Epithelial cell of prostate (primary cell): ENCODE measurements at regions not wholly inside any gene's neighbourhood (a gene's known extent, or its start where the extent isn't known, plus 50 kb on each side); places are given as distances from the start of the nearest gene placed in this dataset.

Experiments used
- DNase-seq: peaks from one replicate; pipeline ENCODE4 v3.0.0-alpha.2; 2011; ENCODE audit warnings: low read depth, low spot score
- H3K27ac ChIP-seq: fragments of 450-650 bp; 2 replicates; pipeline ENCODE4 v1.5.1; 2017; ENCODE audit warnings: mild to moderate bottlenecking

DNA sequence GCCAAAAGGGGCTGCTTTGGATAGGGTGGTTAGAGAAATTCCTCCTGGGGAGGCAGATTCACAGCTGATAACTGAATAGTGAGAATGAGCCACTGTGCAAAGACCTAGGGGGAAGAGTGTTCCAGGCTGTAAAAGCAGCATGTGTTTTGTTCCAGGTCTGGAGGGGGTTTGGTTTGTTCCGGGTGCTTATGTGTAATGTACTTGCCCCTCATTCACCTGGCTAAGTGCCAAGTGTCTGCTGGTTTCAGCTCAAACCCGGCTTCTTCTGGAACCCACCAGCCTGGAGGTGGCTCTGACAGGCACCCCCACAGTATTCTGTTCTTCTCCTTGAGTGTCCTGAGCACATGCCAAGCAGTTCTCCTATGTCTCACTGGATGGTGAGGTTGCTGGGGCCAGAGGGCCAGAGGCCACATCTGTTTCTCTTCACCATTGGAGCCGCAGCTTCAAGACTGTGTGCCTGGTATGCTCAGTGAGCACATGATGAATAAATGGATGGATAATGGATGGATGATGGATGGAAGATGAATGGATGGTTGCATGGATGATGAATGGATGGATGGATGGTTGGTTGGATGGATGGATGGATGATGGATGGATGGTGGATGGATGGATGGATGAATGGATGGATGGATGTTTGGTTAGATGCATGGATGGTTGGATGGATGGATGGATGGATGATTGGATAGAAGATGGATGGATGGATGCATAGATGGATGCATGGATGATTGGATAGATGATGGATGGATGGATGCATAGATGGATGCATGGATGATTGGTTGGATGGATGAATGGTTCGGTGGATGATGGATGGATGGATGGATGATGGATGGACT is 227.6 kb downstream of the BMP7 start:
- DNase-seq = no peak
- H3K27ac ChIP-seq = no peak overlapping the region

DNA sequence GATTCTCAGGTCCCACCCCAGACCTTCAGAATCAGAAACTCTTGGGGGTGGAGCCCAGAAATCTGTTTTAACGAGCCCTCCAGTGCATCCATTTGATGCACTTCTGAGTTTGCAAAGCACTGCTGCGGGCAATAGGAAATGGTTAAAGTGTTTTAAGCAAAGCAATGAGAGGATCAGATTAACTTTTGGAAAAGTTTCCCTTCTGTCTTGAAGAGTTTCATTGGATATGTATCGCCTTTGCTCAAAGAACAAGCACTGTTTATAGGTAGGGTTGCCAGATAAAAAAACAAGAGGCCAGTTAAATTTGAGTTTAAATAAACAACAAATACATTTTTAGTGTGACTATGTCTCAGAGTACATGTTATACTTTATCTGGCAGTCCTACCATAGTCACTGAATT is 226.0 kb downstream of the BMP7 start:
- peak overlapping the region; percentile 46 for H3K27ac ChIP-seq

DNA sequence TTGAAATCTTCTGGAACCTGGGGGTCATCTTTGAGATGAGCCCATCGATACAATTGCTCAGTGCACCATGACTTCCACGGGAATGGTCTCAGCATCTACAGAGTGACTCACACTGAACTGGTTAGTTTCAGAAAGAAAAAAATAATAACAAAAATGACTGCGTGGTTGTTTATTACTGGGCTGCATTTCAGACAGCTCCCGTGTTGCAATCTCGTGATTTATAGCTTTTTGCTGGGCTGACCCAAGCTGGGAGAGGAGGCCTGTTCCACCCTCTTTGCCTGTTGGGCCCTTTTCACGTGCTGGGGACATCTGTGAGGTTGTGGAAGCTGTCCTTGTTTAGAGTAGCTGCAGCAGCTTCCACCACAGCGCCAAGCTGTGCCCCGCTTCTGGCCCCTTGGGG is 225.5 kb downstream of the BMP7 start:
- peak; percentile 74 for DNase-seq
- H3K27ac ChIP-seq = peak overlapping the region; percentile 46

More for the DNA sequence above, 226.0 kb downstream of the BMP7 start:
- DNase-seq = no peak

DNA sequence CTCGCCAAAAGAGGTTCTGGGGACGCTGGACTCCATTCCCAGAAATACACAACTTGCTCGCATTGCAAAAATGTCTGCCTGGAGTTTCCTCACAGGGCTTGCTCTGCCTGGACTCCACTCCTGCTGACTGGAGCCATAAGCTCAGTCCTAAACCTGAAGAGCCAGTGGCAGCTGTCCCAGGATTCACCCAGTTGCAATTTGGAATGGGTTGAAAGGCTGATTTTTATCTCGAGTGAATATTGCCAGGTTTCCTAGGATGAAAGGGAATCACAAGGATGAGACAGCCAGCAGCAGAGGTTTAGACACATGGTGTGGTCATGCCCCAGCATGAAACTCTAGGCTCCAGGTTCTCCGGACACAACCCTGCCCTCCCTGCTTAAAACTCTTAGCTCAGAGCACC is 223.3 kb downstream of the BMP7 start:
- no peak overlapping the region for H3K27ac ChIP-seq

DNA sequence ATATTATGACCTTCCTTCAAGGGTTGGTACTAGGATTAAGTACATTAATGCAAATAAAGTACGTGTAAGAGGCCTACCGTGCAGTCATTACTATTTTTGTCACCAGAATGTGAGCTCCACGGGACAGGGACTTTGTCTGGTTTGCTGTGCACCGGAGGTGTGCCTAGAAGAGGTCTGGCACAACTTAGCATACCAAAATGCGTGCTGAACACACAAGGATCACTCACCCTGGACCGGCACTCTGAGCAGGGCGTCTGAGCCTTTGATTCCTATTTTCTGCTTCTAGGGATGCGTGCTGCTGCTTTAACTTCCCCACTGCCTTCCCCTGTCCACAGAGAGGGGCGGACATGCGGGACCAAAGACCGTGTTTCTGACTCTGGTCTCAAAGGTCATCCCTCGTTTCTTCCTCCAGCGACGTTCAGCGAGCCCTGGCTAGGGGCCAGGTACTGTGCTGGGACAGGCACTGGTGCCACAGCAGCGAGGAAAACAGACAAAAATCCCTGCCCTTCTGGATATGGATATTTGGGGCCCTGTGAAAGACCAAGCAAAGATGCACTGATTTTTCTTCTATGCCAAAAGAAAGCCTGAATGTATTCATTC is 222.7 kb downstream of the BMP7 start:
- no peak overlapping the region for H3K27ac ChIP-seq
- no peak for DNase-seq

More for the DNA sequence above, 223.3 kb downstream of the BMP7 start:
- DNase-seq = no peak

DNA sequence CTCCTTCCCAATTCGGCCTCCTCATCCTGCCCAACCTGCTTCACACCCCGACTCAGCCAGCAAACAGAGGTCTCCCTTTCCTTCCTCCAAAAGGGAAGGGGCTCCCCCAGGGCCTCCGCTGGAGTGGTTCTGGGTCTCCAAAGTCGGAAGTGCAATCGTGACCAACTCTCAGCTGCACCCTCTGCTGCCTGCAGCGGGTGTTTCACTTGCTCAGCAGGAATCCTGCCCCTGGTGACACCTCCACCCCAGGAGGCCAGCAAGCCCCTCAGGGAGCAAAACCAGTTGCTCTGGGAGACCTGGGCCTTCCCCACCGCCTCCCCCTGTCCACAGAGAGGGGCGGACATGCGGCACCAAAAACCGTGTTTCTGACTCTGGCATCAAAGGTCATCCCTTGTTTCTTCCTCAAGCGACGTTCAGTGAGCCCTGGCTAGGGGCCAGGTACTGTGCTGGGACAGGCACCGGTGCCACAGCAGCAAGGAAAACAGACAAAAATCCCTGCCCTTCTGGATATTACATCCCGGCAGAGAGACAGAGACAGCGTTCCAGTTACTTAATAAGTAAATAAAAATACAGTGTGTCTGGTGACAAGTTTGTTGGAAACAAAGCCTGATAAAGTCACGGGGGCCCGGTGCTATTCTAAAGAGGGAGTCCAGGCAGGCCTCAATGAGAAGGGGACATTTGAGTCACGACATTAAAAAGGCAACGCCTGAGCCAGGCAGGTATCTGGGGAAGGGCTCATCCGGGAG is 219.0 kb downstream of the BMP7 start:
- no peak for DNase-seq
- H3K27ac ChIP-seq = no peak overlapping the region

DNA sequence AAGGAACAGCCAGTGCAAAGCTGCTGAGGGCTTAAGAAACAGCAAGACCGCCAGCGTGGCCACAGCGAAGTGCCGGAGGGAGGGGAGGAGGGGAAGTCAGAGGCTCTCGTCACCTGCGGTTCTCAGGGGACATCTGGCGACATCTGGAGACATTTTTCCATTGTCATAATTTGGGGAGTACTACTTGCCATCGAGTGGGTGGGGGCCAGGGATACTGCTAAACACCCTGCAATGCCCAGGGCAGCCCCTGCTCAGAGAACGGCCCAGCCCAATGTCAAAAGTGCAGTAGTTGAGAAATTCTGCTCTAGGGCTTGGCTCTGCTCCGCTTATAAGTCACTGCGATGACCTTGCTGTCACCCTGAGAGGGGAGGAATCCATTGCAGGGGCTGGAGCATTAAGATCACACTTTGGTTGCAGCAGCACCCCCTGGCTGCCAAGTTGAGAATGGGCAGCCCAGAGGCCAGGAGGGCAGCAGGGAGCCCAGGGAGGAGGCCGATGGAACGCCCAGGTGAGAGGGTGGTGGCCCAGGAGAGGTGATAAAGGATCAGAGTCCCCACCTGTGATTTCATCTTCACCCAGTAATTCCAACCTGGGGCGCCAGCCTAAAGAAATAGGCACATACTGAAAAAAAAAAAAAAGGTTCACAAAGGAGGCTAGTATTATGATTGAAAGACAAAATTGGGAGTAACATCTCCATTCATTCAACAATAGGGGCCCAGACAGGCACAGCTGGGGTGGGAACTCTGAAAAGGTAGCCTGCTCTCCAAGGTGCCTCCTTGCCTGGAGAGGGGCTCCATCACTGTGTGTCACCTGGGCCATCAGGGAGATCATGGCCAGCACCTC is 218.2 kb downstream of the BMP7 start:
- peak; percentile 27 for DNase-seq

DNA sequence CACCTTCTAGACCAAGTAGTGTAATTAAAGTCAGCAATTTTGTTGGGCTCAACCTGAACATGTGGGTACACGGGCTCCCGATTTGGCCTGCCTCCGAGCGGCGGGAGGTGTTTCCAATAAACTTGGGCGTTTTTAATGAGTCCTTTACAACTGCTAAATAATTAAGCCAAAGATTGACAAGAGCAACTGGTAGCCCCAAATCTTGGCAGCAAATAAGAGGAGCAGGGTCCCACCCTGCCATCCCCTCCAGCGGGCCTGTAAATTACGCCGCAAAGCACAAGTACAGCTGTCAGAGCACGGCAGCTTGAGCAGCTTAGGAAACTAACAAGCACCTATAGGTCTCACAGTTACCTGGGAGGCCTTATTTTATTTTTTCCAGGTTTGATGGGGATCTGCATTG is 217.1 kb downstream of the BMP7 start:
- H3K27ac ChIP-seq = no peak overlapping the region
- DNase-seq = no peak

More for the DNA sequence above, 218.2 kb downstream of the BMP7 start:
- H3K27ac ChIP-seq = no peak overlapping the region

DNA sequence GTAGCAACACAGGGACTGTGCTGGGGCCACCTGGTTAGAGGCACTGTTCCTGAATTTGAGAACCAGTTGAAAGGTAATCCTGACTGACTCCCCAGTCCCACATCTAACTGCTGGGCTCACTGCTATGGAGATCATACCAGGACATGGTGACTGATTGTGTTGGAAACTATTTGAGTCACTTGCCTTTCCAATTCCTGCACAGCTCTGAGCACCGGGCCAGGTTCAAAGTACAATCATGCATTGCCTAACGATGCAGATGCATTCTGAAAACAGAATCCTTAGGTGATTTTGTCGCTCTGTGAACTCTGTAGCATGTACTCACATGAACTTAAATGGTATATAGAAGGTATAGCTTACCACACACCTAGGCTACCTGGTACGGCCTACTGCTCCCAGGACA is 215.3 kb downstream of the BMP7 start:
- no peak for DNase-seq
- no peak overlapping the region for H3K27ac ChIP-seq

DNA sequence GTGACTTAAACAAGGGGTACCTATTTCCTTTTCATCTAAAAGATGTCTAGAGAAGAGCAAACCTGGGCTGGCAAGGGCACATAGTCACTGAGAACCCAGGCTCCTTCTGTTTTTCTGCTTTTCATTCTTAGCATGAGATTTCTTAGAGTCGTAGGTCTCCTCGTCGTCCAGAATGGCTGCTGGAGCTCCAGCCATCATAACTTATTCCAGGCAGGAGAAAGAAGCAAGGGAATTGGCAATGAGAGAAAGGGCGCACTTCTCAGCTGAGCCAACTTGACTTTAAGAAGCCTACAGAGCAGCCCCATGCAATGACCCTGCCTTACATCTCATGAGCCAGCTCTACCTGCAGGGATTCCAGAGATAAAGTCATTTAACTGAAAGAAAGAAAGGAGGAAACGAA is 213.4 kb downstream of the BMP7 start:
- no peak for DNase-seq
- no peak overlapping the region for H3K27ac ChIP-seq

DNA sequence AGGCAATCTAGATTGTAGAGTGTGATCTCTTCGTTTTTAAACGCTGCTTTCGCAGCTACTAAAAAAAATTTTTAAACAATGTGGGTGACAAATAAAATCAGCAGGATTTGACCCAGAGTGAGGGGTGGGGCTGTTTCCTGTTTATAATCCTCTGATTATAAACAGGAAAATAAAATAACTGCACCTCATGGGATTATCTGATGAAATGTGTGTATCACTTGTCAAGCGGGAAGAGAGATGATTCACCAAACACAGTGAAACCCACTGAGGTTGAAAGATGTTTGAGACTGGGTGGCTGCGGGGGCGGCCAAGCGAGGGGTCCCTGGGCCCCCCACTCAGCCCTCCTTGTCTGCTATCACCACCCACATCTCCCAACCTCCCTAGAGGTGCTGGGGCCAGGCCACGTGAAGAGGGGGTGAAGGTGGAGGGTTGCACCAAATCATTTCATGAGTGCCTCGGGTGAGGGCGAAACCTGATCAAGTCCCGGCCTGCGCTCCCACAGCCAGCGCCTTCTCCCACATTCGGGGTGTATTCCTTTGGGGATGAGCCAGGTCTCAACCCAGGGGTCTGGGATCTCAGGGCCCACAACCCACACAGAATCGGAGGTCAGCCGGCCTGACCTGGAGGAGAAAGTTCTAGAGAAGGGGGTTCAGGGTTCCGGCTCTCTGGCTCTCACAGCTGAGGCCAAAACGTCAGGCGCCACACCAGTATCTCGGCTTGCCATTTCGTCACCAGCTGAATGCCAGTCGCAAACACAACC is 212.5 kb downstream of the BMP7 start:
- DNase-seq = no peak
- no peak overlapping the region for H3K27ac ChIP-seq

DNA sequence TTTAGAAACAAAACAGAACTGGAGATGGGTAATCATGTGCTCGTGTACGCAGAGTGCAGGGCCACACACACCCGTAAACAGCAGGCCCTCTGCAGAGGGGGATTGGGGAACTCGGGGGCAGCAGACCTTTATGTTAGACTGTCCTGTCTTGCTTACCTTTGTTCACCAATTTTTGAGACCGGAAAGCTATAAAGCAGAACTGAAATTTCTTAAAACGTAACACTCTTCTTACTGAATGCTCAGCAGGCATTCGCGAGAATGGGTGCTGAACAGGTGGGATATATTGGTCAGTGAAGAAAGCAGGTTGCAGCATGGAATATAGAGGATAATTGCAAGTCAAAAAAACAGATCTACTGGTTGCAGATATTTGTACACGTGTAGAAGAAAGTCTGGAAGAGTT is 211.1 kb downstream of the BMP7 start:
- H3K27ac ChIP-seq = no peak overlapping the region
- no peak for DNase-seq

DNA sequence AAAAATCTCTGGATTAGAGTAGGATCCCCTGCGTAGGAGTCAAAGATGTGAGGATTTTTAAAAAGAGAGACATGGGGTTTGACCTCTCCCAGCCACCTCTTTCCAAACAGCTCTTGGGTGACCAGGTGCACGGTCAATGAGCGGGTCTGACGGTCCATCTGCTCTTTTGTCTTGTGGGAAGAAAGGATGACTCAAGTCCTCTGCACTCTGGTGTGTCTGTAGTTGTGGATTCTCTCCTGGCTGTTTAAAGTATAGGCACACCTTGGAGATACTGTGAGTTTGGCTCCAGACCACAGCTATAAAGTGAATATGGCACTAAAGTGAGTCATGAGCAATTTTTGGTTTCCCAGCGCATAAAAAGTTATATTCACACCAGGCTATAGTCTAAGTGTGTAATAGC is 209.8 kb downstream of the BMP7 start:
- H3K27ac ChIP-seq = no peak overlapping the region
- no peak for DNase-seq

DNA sequence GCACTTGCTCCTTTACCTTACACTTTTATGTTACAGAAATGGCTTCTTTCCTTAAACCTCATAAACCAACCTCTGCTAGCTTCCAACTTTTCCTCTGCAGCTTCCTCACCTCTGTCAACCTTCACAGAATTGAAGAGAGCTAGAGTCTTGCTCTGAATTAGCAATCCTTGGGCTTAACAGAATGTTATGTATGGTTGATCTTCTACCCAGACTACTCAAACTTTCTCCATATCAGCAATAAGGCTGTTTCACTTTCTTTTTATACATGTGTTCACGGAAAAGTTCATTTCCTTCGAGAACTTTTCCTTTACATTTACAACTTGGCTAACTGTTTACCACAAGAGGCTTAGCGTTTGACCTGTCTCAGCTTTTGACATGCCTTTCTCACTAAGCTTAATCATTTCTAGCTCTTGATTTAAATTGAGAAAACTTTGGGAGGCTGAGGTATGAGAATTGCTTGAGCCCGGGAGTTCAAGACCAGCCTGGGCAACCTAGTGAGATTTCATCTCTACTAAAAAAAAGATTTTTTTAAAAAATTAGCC is 207.3 kb downstream of the BMP7 start:
- no peak overlapping the region for H3K27ac ChIP-seq
- no peak for DNase-seq

DNA sequence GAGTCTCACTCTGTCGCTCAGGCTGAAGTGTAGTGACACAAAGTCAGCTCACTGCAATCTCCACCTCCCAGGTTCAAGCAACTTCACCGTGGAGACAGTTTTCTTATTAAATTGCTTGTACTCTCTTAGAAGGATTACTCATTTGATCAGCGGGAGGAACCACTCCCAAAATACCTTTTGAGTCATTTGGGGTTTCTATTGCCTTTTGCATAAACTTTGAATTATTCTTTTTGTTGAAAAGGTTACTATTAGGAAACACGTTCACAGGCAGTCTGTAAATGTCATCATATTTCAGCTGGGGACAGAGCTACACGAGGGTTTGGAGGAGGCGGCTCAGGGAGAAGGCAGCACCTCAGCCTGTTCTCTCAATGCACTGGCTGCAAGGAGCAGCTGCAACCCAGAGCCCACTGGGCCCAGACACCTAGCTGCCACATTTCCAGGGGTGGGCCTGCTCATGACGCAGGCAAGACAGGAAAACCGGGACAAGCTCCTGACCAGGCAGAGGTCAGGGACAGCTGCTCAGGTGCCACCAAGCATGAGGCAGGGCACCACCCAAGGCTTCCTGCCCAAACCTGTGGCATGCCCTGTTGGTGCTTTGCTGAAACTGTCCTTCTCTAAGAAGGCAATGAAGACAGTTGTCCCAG is 205.9 kb downstream of the BMP7 start:
- H3K27ac ChIP-seq = no peak overlapping the region
- no peak for DNase-seq

DNA sequence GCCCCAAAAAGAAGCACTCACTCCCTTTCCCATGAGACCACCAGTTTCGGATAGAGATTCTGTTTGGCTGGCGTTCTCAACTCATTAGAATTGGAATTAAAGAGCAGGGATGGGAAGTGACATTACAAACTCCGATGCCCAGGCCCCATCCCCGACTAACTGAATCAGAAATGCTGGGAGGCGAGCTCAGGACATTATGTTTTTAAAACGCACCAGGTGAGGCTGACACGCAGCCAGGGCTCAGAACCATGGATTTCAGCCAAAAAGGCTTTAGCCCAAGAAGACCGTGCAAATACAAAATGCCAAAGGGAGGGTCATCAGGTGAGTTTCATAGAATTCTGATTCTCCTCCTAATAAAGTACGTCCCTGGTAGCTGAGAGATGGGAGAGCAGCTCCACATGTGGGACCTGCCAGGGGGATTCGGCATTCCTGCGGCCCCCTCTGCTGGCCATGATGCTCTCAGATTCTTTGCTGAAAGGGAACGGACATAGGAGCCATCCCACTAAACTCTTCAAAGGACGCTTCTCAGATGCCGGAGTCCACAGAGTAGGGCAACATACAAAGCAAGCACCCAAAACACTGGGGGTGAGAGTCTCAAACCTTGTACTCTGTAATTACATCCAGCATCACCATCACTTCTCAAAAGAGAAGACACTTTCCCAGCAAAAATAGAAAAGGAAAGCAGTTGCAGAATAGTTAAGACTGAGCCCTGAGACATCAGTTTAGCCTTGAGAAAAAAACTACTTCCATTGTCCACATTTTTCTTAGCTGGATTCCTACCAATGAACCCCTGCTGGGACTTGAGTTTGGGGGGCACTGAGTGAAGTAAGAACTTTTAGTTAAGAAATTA is 205.2 kb downstream of the BMP7 start:
- H3K27ac ChIP-seq = no peak overlapping the region
- no peak for DNase-seq

DNA sequence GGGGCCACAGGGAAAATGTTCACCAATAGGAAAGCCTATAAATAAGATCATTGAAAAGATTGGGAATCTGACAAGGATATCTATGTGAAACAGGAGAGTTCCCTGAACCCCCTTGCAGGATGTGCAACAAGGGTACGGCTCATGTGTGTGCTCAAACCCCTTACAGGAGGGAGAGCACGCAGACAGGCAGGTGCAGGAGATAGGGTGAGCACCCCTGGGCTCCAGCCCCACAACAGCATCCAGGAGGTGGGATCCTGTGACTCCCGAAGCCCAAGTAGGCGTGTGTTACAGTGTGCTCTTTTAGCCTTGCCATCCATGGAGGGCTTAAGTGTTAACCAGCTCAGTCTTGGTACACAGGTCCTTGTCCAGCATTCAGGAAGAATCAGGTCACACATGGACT is 204.2 kb downstream of the BMP7 start:
- H3K27ac ChIP-seq = no peak overlapping the region
- no peak for DNase-seq

DNA sequence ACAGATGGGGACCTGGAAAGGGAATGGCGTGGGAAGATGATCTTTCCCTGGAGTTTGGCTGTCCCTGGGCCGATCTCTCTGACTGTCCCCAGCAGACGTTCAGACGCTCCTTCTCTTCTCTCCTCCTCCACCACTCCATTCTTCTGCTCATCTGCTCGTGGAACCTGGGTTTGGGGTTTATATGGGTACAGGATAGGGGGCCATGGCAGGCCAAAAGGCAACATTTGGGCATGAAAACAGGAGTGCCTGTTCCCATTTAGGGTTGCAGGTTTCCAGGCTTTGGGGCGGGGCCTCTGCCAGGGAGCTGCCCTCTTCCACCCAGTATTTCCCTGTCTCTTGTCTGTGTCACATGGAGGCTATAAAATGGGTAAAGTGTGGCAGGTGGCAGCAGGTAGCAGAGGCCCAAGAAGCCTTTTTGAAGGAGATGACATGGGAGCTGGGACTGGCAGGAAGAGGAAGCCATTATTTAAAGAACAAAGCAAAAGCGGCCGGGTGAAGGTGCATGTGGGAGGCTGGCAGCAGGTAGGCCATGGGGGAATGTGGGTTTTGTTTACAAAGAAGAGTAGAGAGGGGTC is 203.7 kb downstream of the BMP7 start:
- no peak overlapping the region for H3K27ac ChIP-seq
- DNase-seq = no peak
